DND-41 (cell line): ENCODE measurements at regions not wholly inside any gene's neighbourhood (a gene's known extent, or its start where the extent isn't known, plus 50 kb on each side); places are given as distances from the start of the nearest gene placed in this dataset.

ENCODE experiments used
- ATAC-seq: fragments of 200-7000 bp; cut with Tn5 transposase; 3 replicates; pipeline ENCODE4 v1.9.1; 2021; ENCODE audit warnings: low read depth; ENCODE audit not compliant: insufficient read depth
- DNase-seq: peaks from one replicate; pipeline ENCODE4 v3.0.0-alpha.2; 2020
- H2AFZ ChIP-seq: 2 replicates; pipeline ENCODE4 v1.6.0; 2012; ENCODE audit warnings: low read depth, low read length
- H3K27ac ChIP-seq: 2 replicates; pipeline ENCODE4 v1.5.1; 2012; ENCODE audit warnings: low read length, inconsistent platforms
- H3K27me3 ChIP-seq: fragments of 200-600 bp; sonication (generic); 2 replicates; pipeline ENCODE4 v1.6.0; 2012; ENCODE audit warnings: low read length, mild to moderate bottlenecking, inconsistent platforms; ENCODE audit not compliant: insufficient read depth, poor library complexity
- H3K36me3 ChIP-seq: 2 replicates; pipeline ENCODE4 v1.5.1; 2012; ENCODE audit warnings: low read length, inconsistent platforms; ENCODE audit not compliant: insufficient read depth
- H3K4me1 ChIP-seq: 2 replicates; pipeline ENCODE4 v1.5.1; 2012; ENCODE audit warnings: mild to moderate bottlenecking, low read length; ENCODE audit not compliant: insufficient read depth
- H3K4me2 ChIP-seq: 2 replicates; pipeline ENCODE4 v1.6.0; 2012; ENCODE audit warnings: mild to moderate bottlenecking, moderate library complexity, low read length, inconsistent platforms; ENCODE audit not compliant: insufficient read depth
- H3K4me3 ChIP-seq, 2 experiments: fragments of 200-600 bp in 1 of 2; shearing (Covaris generic) in 1 of 2; 2 replicates each; pipeline ENCODE4 v1.5.1; 2012 to 2016; ENCODE audit warnings: inconsistent platforms in 2 of 2, low read length in 2 of 2, mild to moderate bottlenecking in 2 of 2, low read depth in 1 of 2, moderate library complexity in 1 of 2
- H3K79me2 ChIP-seq: 2 replicates; pipeline ENCODE4 v1.6.0; 2012; ENCODE audit warnings: low read length, inconsistent platforms; ENCODE audit not compliant: insufficient read depth
- H3K9ac ChIP-seq: 2 replicates; pipeline ENCODE4 v1.6.0; 2012; ENCODE audit warnings: low read depth, mild to moderate bottlenecking, inconsistent platforms, low read length, moderate library complexity
- H3K9me3 ChIP-seq: 2 replicates; pipeline ENCODE4 v1.5.1; 2012; ENCODE audit warnings: low read length, moderate library complexity, mild to moderate bottlenecking, inconsistent platforms; ENCODE audit not compliant: insufficient read depth, severe bottlenecking
- H4K20me1 ChIP-seq: 2 replicates; pipeline ENCODE4 v1.6.0; 2012; ENCODE audit warnings: low read length; ENCODE audit not compliant: insufficient read depth
- CTCF ChIP-seq: IDR thresholded peaks from 2 replicates; pipeline ENCODE4 v1.5.1; 2012; ENCODE audit warnings: borderline replicate concordance, low read length, moderate library complexity, mild to moderate bottlenecking; ENCODE audit not compliant: poor library complexity, severe bottlenecking; ENCODE audit errors: extremely low read depth
- EZH2 ChIP-seq: IDR thresholded peaks from 3 replicates; pipeline ENCODE4 v1.6.1; 2012; ENCODE audit warnings: borderline replicate concordance, low read depth, mild to moderate bottlenecking, moderate library complexity, low read length, inconsistent platforms; ENCODE audit not compliant: severe bottlenecking

GRCh38 chrX:22340022-22340616 lies 67.4 kb downstream of the CBLL2 start:
- Histone ChIP-seq H3K4me3 (no peak overlapping the region), H3K9ac (no peak overlapping the region), H3K27me3 (no peaks in the 10 kb centered on the region), H3K4me2 (no peak overlapping the region), H3K27ac (no peak overlapping the region), H3K9me3 (no peaks in the 10 kb centered on the region), H3K36me3 (no peaks in the 10 kb centered on the region), H3K4me1 (no peaks in the 10 kb centered on the region), H4K20me1 (no peaks in the 10 kb centered on the region), H2AFZ (no peak overlapping the region), H3K79me2 (no peaks in the 10 kb centered on the region)
- ATAC-seq (no peak), DNase-seq (no peak)
- no peak for TF ChIP-seq EZH2

GRCh38 chrX:22343192-22343591 lies 70.5 kb downstream of the CBLL2 start:
- Histone ChIP-seq H3K79me2 (no peaks in the 10 kb centered on the region), H4K20me1 (no peaks in the 10 kb centered on the region), H3K9ac (no peak overlapping the region), H3K9me3 (no peaks in the 10 kb centered on the region), H3K27me3 (no peaks in the 10 kb centered on the region), H2AFZ (no peak overlapping the region), H3K27ac (no peak overlapping the region), H3K36me3 (no peaks in the 10 kb centered on the region), H3K4me2 (no peak overlapping the region), H3K4me1 (no peaks in the 10 kb centered on the region), H3K4me3 (no peak overlapping the region)
- ATAC-seq = no peak
- TF ChIP-seq EZH2 = no peak
- TF ChIP-seq CTCF = no peak
- no peak for DNase-seq

DNA sequence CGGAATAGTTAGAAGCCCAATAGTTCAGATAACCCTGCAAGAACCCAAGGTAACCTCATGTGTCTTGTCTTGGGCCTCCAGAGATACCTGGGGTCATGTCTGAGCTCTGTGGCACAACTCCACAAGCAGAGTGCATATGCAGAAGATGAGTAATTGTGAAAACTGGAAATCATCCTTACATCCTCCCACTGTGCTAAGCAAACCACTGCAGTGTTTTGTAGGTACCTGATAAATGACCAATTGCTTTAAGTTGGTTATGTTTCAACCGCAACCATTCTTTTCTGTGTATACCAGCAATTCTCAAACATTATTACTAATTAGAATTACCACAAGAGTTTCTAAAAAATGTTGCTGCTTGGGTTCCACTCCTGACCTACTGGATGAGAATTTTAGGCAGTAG lies 73.2 kb downstream of the CBLL2 start:
- TF ChIP-seq EZH2 = no peak
- TF ChIP-seq CTCF = no peak
- H3K9me3 ChIP-seq = no peaks in the 10 kb centered on the region
- H3K9ac ChIP-seq = no peak overlapping the region
- H3K27ac ChIP-seq = no peak overlapping the region
- ATAC-seq (no peak), DNase-seq (no peak)
- no peaks in the 10 kb centered on the region for H4K20me1 ChIP-seq
- no peak overlapping the region for H2AFZ ChIP-seq
- H3K79me2 ChIP-seq = no peaks in the 10 kb centered on the region
- no peaks in the 10 kb centered on the region for H3K27me3 ChIP-seq
- H3K4me2 ChIP-seq = no peak overlapping the region
- no peaks in the 10 kb centered on the region for H3K36me3 ChIP-seq
- H3K4me3 ChIP-seq = no peak overlapping the region
- no peaks in the 10 kb centered on the region for H3K4me1 ChIP-seq

- H3K9ac ChIP-seq = no peak overlapping the region
- H2AFZ ChIP-seq = no peak overlapping the region
- H3K36me3 ChIP-seq = no peaks in the 10 kb centered on the region
- no peaks in the 10 kb centered on the region for H4K20me1 ChIP-seq
- H3K4me2 ChIP-seq = no peak overlapping the region
- no peak overlapping the region for H3K27ac ChIP-seq
- ATAC-seq (no peak), DNase-seq (no peak)
- no peaks in the 10 kb centered on the region for H3K4me1 ChIP-seq
- TF ChIP-seq EZH2 (no peak), CTCF (no peak)
- no peaks in the 10 kb centered on the region for H3K9me3 ChIP-seq
- H3K27me3 ChIP-seq = no peaks in the 10 kb centered on the region
- no peaks in the 10 kb centered on the region for H3K79me2 ChIP-seq
- no peak overlapping the region for H3K4me3 ChIP-seq
Observed at GRCh38 chrX:22347491-22347890, 74.8 kb downstream of the CBLL2 start.
